GM23338 (cell line): ENCODE measurements at regions not wholly inside any gene's neighbourhood (a gene's known extent, or its start where the extent isn't known, plus 50 kb on each side); places are given as distances from the start of the nearest gene placed in this dataset.

ENCODE experiments used
- CREB1 ChIP-seq: fragments of 250-450 bp; sonication (Bioruptor Pico); IDR thresholded peaks from 2 replicates; pipeline ENCODE4 v1.5.0; 2020; ENCODE audit warnings: low read depth, mild to moderate bottlenecking, moderate library complexity
- CTCF ChIP-seq, 2 experiments: fragments of 200-600 bp in 1 of 2; sonication (generic) in 1 of 2; conservative IDR thresholded peaks; 2 replicates each; pipeline versions ENCODE4 v1.5.1 to v1.6.1; 2016 to 2017; ENCODE audit warnings: antibody characterized with exemption in 2 of 2, low read depth in 2 of 2, mild to moderate bottlenecking in 2 of 2, moderate library complexity in 1 of 2
- EZH2 ChIP-seq: fragments of 200-600 bp; sonication (generic); IDR thresholded peaks from one replicate; pipeline ENCODE4 v1.8.0; 2017; ENCODE audit warnings: antibody characterized with exemption, mild to moderate bottlenecking, low read depth; ENCODE audit not compliant: unreplicated experiment
- EZH2phosphoT487 ChIP-seq: fragments of 200-600 bp; sonication (generic); IDR thresholded peaks from one replicate; pipeline ENCODE4 v1.8.1; 2018; ENCODE audit warnings: antibody characterized with exemption; ENCODE audit not compliant: unreplicated experiment
- NANOG ChIP-seq: IDR thresholded peaks from 2 replicates; pipeline ENCODE4 v1.6.1; 2016; ENCODE audit warnings: antibody characterized with exemption, borderline replicate concordance
- POLR2AphosphoS5 ChIP-seq: IDR thresholded peaks from 2 replicates; pipeline ENCODE4 v1.6.1; 2016; ENCODE audit warnings: antibody characterized with exemption, low read depth
- ZNF114 ChIP-seq: fragments of 250-450 bp; sonication (Bioruptor Pico); IDR thresholded peaks from 2 replicates; pipeline ENCODE4 v1.5.0; 2020; ENCODE audit warnings: mild to moderate bottlenecking, moderate library complexity
- ZNF331 ChIP-seq: fragments of 250-450 bp; sonication (Bioruptor Pico); IDR thresholded peaks from 2 replicates; pipeline ENCODE4 v1.5.0; 2020; ENCODE audit warnings: low read depth, mild to moderate bottlenecking, moderate library complexity
- TF ChIP-seq, protein P1 (sequence below): IDR thresholded peaks from one replicate; pipeline ENCODE4 v1.6.1; 2018; ENCODE audit warnings: antibody characterized with exemption; ENCODE audit not compliant: unreplicated experiment
- TF ChIP-seq, protein P2 (sequence below): IDR thresholded peaks from 2 replicates; pipeline ENCODE4 v1.6.1; 2016; ENCODE audit warnings: antibody characterized with exemption

- TF ChIP-seq EZH2 (no peak), ZNF114 (CRISPR knock-in tag) (no peak), CTCF (conservative IDR thresholded peaks at IDR 0.05; ENCODE audit: low read depth in 2 of 2) (peak; percentile 77 to 79), CREB1 (CRISPR knock-in tag) (no peak), NANOG (0 out of 2 replicates have a peak, but pooled peaks have one; percentile 31), POLR2AphosphoS5 (no peak), EZH2phosphoT487 (no peak), ZNF331 (CRISPR knock-in tag) (no peak)
- TF ChIP-seq, protein P1, sequence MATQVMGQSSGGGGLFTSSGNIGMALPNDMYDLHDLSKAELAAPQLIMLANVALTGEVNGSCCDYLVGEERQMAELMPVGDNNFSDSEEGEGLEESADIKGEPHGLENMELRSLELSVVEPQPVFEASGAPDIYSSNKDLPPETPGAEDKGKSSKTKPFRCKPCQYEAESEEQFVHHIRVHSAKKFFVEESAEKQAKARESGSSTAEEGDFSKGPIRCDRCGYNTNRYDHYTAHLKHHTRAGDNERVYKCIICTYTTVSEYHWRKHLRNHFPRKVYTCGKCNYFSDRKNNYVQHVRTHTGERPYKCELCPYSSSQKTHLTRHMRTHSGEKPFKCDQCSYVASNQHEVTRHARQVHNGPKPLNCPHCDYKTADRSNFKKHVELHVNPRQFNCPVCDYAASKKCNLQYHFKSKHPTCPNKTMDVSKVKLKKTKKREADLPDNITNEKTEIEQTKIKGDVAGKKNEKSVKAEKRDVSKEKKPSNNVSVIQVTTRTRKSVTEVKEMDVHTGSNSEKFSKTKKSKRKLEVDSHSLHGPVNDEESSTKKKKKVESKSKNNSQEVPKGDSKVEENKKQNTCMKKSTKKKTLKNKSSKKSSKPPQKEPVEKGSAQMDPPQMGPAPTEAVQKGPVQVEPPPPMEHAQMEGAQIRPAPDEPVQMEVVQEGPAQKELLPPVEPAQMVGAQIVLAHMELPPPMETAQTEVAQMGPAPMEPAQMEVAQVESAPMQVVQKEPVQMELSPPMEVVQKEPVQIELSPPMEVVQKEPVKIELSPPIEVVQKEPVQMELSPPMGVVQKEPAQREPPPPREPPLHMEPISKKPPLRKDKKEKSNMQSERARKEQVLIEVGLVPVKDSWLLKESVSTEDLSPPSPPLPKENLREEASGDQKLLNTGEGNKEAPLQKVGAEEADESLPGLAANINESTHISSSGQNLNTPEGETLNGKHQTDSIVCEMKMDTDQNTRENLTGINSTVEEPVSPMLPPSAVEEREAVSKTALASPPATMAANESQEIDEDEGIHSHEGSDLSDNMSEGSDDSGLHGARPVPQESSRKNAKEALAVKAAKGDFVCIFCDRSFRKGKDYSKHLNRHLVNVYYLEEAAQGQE, result no peak
- TF ChIP-seq, protein P2, sequence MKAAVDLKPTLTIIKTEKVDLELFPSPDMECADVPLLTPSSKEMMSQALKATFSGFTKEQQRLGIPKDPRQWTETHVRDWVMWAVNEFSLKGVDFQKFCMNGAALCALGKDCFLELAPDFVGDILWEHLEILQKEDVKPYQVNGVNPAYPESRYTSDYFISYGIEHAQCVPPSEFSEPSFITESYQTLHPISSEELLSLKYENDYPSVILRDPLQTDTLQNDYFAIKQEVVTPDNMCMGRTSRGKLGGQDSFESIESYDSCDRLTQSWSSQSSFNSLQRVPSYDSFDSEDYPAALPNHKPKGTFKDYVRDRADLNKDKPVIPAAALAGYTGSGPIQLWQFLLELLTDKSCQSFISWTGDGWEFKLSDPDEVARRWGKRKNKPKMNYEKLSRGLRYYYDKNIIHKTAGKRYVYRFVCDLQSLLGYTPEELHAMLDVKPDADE, result no peak
Observed at GRCh38 chr12:19643635-19644034, 204.3 kb downstream of the AEBP2 start.
